BE2C (cell line): ENCODE measurements at regions not wholly inside any gene's neighbourhood (a gene's known extent, or its start where the extent isn't known, plus 50 kb on each side); places are given as distances from the start of the nearest gene placed in this dataset.

Experiments
- DNase-seq: peaks from one replicate; pipeline ENCODE4 v3.0.0-alpha.2; 2020
- H3K27me3 ChIP-seq: fragments of 250-450 bp; sonication (Bioruptor Pico); 2 replicates; pipeline ENCODE4 v1.5.1; 2020; ENCODE audit warnings: mild to moderate bottlenecking
- H3K36me3 ChIP-seq: fragments of 250-450 bp; sonication (Bioruptor Pico); 2 replicates; pipeline ENCODE4 v1.5.1; 2020; ENCODE audit warnings: mild to moderate bottlenecking
- H3K4me1 ChIP-seq: fragments of 250-450 bp; sonication (Bioruptor Pico); 2 replicates; pipeline ENCODE4 v1.5.1; 2020
- H3K4me3 ChIP-seq: 2 replicates; pipeline ENCODE4 v1.5.1; 2011; ENCODE audit warnings: low read depth, low read length
- H3K9me3 ChIP-seq: fragments of 250-450 bp; sonication (Bioruptor Pico); 2 replicates; pipeline ENCODE4 v1.5.1; 2020
- TF ChIP-seq, protein P1 (sequence below): IDR thresholded peaks from 2 replicates; pipeline ENCODE4 v1.5.1; 2012; ENCODE audit warnings: mild to moderate bottlenecking, low read depth, low read length

DNA sequence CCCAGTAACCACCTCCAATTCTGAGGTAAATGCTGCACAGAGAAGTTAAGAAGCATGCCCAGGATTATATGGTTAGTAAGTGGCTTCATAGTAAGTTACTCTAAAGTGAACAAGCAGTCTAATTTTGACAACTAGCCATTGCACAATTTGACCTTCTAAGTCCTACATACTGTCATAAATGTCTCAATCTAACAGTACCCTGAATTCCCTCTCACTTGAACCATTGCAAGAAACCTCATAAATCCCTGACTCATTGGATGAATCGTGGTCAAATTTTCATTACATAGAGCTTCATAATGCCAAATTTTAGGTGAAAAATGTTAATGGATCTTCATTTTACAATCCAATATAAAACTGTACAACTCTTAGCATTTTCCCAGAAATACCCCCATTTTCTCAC is 217.3 kb upstream of the GRIA4 start:
- Histone ChIP-seq H3K4me3 (no peak overlapping the region), H3K4me1 (0 out of 2 replicates have a peak, but pooled peaks cover 9% of the 10 kb centered on the region), H3K36me3 (no peaks in the 10 kb centered on the region), H3K9me3 (no peaks in the 10 kb centered on the region), H3K27me3 (no peaks in the 10 kb centered on the region)
- TF ChIP-seq, protein P1, sequence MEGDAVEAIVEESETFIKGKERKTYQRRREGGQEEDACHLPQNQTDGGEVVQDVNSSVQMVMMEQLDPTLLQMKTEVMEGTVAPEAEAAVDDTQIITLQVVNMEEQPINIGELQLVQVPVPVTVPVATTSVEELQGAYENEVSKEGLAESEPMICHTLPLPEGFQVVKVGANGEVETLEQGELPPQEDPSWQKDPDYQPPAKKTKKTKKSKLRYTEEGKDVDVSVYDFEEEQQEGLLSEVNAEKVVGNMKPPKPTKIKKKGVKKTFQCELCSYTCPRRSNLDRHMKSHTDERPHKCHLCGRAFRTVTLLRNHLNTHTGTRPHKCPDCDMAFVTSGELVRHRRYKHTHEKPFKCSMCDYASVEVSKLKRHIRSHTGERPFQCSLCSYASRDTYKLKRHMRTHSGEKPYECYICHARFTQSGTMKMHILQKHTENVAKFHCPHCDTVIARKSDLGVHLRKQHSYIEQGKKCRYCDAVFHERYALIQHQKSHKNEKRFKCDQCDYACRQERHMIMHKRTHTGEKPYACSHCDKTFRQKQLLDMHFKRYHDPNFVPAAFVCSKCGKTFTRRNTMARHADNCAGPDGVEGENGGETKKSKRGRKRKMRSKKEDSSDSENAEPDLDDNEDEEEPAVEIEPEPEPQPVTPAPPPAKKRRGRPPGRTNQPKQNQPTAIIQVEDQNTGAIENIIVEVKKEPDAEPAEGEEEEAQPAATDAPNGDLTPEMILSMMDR = no peak
- DNase-seq = no peak

DNA sequence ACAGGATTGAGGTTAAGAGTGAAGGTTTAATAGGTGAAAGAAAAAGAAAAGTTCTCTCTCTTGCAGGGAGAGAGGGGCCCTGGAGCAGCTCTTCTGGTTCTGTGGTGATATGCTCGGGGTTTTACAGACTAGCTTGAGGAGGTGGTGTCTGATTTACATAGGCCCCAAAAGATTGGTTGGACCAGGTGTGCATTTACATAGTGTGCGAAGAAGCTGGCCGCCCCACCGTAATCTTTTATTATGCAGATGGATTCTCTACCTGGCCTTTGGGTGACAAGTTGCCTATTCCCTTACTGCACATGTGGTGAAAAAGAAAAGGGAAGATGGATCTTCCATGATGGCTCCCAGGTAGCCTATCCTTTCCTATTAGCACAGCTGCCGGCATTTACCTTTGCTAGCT is 219.9 kb upstream of the GRIA4 start:
- H3K4me3 ChIP-seq = no peak overlapping the region
- no peak for DNase-seq
- H3K4me1 ChIP-seq = 0 out of 2 replicates have a peak, but pooled peaks cover 9% of the 10 kb centered on the region
- no peaks in the 10 kb centered on the region for H3K27me3 ChIP-seq
- H3K9me3 ChIP-seq = no peaks in the 10 kb centered on the region
- no peaks in the 10 kb centered on the region for H3K36me3 ChIP-seq
- TF ChIP-seq, protein P1 = no peak

DNA sequence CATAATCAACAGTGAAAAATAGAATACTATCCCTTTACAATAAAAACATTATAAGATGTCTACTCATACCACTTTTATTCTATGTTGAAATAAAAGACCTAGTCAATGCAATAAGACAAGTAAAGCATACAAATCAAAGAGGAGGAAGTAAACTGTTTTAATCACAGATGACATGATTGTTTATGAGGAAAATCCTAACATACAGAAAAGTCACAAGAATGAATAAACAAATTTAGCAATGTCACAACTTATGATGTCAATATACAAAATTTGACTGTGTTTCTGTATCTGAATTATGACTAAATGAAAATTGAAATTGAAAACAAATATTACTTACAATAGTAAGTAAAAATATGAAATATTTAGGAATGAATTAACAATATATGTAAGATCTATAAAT is 221.9 kb upstream of the GRIA4 start:
- Histone ChIP-seq H3K4me1 (0 out of 2 replicates have a peak, but pooled peaks cover 9% of the 10 kb centered on the region), H3K27me3 (no peaks in the 10 kb centered on the region), H3K36me3 (no peaks in the 10 kb centered on the region), H3K4me3 (no peak overlapping the region), H3K9me3 (no peaks in the 10 kb centered on the region)
- no peak for DNase-seq
- TF ChIP-seq, protein P1 = no peak

- Histone ChIP-seq H3K4me1 (no peaks in the 10 kb centered on the region), H3K36me3 (no peaks in the 10 kb centered on the region), H3K4me3 (no peak overlapping the region), H3K9me3 (no peaks in the 10 kb centered on the region), H3K27me3 (no peaks in the 10 kb centered on the region)
- DNase-seq = no peak
- TF ChIP-seq, protein P1 = no peak
Measured at GRCh38 chr11:105381941-105382340, 227.9 kb upstream of the GRIA4 start.

GRCh38 chr11:105377870-105378269 is 232.0 kb upstream of the GRIA4 start:
- H3K9me3 ChIP-seq = no peaks in the 10 kb centered on the region
- H3K27me3 ChIP-seq = no peaks in the 10 kb centered on the region
- no peaks in the 10 kb centered on the region for H3K36me3 ChIP-seq
- no peak for DNase-seq
- TF ChIP-seq, protein P1 = no peak
- H3K4me3 ChIP-seq = no peak overlapping the region
- no peaks in the 10 kb centered on the region for H3K4me1 ChIP-seq

DNA sequence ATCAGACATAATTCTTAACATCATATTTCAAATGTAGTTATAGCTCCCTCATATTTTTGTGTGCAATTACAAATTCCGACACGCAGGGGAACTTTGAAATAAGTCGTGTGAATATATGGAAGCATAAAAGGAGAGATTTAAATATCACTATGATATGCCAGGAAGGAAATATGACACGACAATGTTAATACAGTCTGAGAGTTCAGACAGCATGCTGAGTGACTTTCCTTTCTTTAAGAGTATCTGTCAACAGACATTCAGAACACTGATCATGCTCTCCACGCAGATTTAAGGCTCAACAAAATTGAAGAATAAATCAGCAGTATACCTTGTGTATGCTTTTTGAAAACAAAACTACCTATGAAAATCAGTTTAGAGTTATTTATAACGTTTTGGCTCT is 232.6 kb upstream of the CARD18 start:
- no peaks in the 10 kb centered on the region for H3K36me3 ChIP-seq
- H3K4me1 ChIP-seq = no peaks in the 10 kb centered on the region
- no peak for DNase-seq
- H3K4me3 ChIP-seq = no peak overlapping the region
- H3K9me3 ChIP-seq = no peaks in the 10 kb centered on the region
- TF ChIP-seq, protein P1 = no peak
- H3K27me3 ChIP-seq = no peaks in the 10 kb centered on the region
